HL-60/S4 treated with retinoic acid at 250 ng/mL for 4 days and 3 days (cell line): ENCODE measurements at regions not wholly inside any gene's neighbourhood (a gene's known extent, or its start where the extent isn't known, plus 50 kb on each side); places are given as distances from the start of the nearest gene placed in this dataset.
"Not testable (repeated sequence)": the region's sequence is repeated elsewhere in the genome, so short reads cannot be mapped to it uniquely, and the experiment has no call there.

Source experiments
- in situ Hi-C: fragments of 300-500 bp; cut with MboI; formaldehyde crosslinking; loops from 2 replicates; pipeline ENCODE4 v1.7.0; 2022; ENCODE audit warnings: low sequenced_read_pairs

- in situ Hi-C loops, result no loop called here
These were observed 341.0 kb downstream of the KCNJ2 start for GRCh38 chr17:70510288-70510687.

- in situ Hi-C loops, result no loop called here
These were observed 348.5 kb downstream of the KCNJ2 start for GRCh38 chr17:70517816-70518215.

GRCh38 chr17:70519300-70519699 lies 350.0 kb downstream of the KCNJ2 start:
- in situ Hi-C loops, result no loop called here

GRCh38 chr17:70520447-70520846 lies 351.1 kb downstream of the KCNJ2 start:
- in situ Hi-C loops, result no loop called here

GRCh38 chr17:70520956-70521355 lies 351.6 kb downstream of the KCNJ2 start:
- in situ Hi-C loops, result no loop called here

- in situ Hi-C loops, result no loop called here
These were observed 352.5 kb downstream of the KCNJ2 start for GRCh38 chr17:70521821-70522256.

- in situ Hi-C loops, result no loop called here
These were observed 354.1 kb downstream of the KCNJ2 start for GRCh38 chr17:70523426-70523825.

GRCh38 chr17:70525035-70525434 lies 355.7 kb downstream of the KCNJ2 start:
- in situ Hi-C loops, result not testable (repeated sequence)

GRCh38 chr17:70525961-70526360 lies 356.6 kb downstream of the KCNJ2 start:
- in situ Hi-C loops, result no loop called here

- in situ Hi-C loops, result no loop called here
These were observed 358.1 kb downstream of the KCNJ2 start for GRCh38 chr17:70527364-70527888.

GRCh38 chr17:70533427-70533826 lies 364.1 kb downstream of the KCNJ2 start:
- in situ Hi-C loops, result no loop called here

- in situ Hi-C loops, result no loop called here
These were observed 366.7 kb downstream of the KCNJ2 start for GRCh38 chr17:70535986-70536385.

- in situ Hi-C loops, result no loop called here
These were observed 370.0 kb downstream of the KCNJ2 start for GRCh38 chr17:70539132-70539924.

- in situ Hi-C loops, result no loop called here
These were observed 373.5 kb downstream of the KCNJ2 start for GRCh38 chr17:70542876-70543275.

- in situ Hi-C loops, result no loop called here
These were observed 375.0 kb downstream of the KCNJ2 start for GRCh38 chr17:70544317-70544716.

- in situ Hi-C loops, result loop anchor here (25.0 kb wide), 1 partner anchor 965 kb away; no protein-coding TSS in a partner anchor
These were observed 383.1 kb downstream of the KCNJ2 start for GRCh38 chr17:70552230-70552981.

GRCh38 chr17:70552982-70553334 lies 383.6 kb downstream of the KCNJ2 start:
- in situ Hi-C loops, result loop anchor here (25.0 kb wide), 1 partner anchor 966 kb away; no protein-coding TSS in a partner anchor

GRCh38 chr17:70555723-70556122 lies 386.4 kb downstream of the KCNJ2 start:
- in situ Hi-C loops, result loop anchor here (25.0 kb wide), 1 partner anchor 968 kb away; no protein-coding TSS in a partner anchor

- in situ Hi-C loops, result loop anchor here (25.0 kb wide), 1 partner anchor 972 kb away; no protein-coding TSS in a partner anchor
These were observed 389.5 kb downstream of the KCNJ2 start for GRCh38 chr17:70558821-70559220.

GRCh38 chr17:70560471-70560870 lies 391.1 kb downstream of the KCNJ2 start:
- in situ Hi-C loops, result loop anchor here (25.0 kb wide), 1 partner anchor 973 kb away; no protein-coding TSS in a partner anchor

GRCh38 chr17:70562137-70562536 lies 392.8 kb downstream of the KCNJ2 start:
- in situ Hi-C loops, result loop anchor here (25.0 kb wide), 1 partner anchor 975 kb away; no protein-coding TSS in a partner anchor
